ENCODE measurements at regions not wholly inside any gene's neighbourhood (a gene's known extent, or its start where the extent isn't known, plus 50 kb on each side); places are given as distances from the start of the nearest gene placed in this dataset.

DNA sequence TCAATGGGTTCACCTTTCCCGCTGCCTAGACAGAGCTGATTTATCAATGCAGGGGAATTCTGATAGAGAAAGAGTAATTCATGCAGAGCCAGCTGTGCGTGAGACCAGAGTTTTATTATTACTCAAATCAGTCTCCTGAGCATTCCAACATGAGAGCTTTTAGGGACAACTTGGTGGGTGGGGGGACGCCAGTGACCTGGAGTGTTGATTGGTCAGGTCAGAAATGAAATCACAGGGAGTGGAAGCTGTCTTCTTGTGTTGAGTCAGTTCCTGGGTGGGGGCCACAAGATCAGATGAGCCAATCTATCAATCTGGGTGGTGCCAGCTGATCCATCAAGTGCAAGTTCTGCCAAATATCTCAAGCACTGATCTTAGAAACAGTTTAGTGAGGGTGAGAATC is 99.0 kb upstream of the CAV2 start:
- intact Hi-C loops (cut with micrococcal nuclease; ENCODE audit: unreplicated experiment), result loop anchor here (1.0 to 2.0 kb wide), 4 partner anchors 26 to 128 kb away; partner anchors contain the start of gene CAV2
- no peaks in the 10 kb centered on the region for H4K20me1 ChIP-seq (ENCODE audit: insufficient read depth)
- H3K79me2 ChIP-seq (ENCODE audit: low read depth), result no peaks in the 10 kb centered on the region
- no peak overlapping the region for H2AFZ ChIP-seq
- H3K4me1 ChIP-seq (replicated peaks; ENCODE audit: insufficient read depth), result peaks cover 19% of the 10 kb centered on the region
- CTCF ChIA-PET, result interaction anchor here (0.6 to 0.7 kb wide), 2 partner anchors 125 to 141 kb away, joined by 3 read pairs; no protein-coding TSS in a partner anchor
- H3K9me3 ChIP-seq (ENCODE audit: insufficient read depth, low read depth), result no peaks in the 10 kb centered on the region; the same call in 1 of the 2 replicates
- H3K4me3 ChIP-seq, result no peak overlapping the region
- H3F3A ChIP-seq (ENCODE audit: insufficient read depth, low read depth), result peaks cover 4% of the 10 kb centered on the region; the same call in 1 of the 2 replicates
- no peaks in the 10 kb centered on the region for H3K36me3 ChIP-seq (ENCODE audit: low read depth)
- H3K9me2 ChIP-seq (ENCODE audit: insufficient read depth), result no peaks in the 10 kb centered on the region
- BruUV-seq (replicated peaks), result no TSS peak
- no peak overlapping the region for H3K27ac ChIP-seq
- no peak overlapping the region for H3K4me2 ChIP-seq
- POLR2A ChIA-PET (ENCODE audit: unreplicated experiment), result interaction anchor here (0.6 to 0.7 kb wide), 4 partner anchors 23 to 967 kb away, joined by 3 to 6 read pairs (median 6); no protein-coding TSS in a partner anchor
- DNase-seq, result no peak
- no peaks in the 10 kb centered on the region for H3K27me3 ChIP-seq (ENCODE audit: insufficient read depth, low read depth)
- TF ChIP-seq CTCF (conservative IDR thresholded peaks at IDR 0.05), result no peak
- no peak for TF ChIP-seq EZH2 (IDR thresholded peaks at IDR 0.05; ENCODE audit: low read depth)

DNA sequence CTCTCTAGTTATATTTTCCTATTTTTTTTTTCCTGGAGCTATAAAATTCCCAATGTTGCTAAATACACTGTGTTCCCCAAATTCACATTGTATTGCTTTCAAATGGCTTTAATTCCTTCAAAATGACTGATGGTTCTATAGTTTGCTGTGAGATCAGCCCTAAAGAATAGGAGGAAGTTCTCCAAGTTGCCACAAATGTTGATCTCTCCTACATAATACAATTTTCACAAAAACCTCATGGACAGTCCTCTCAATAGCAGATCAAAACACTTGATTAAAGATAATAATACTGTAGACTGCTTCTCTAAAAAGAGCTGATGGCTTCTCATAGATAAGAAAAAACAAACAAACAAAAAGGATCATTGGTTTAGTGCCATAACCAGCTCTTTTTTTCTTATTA is 97.8 kb upstream of the CAV2 start:
- no peaks in the 10 kb centered on the region; the same call in 1 of the 2 replicates for H3F3A ChIP-seq (ENCODE audit: insufficient read depth, low read depth)
- ChIA-PET CTCF (no interaction called here), POLR2A (ENCODE audit: unreplicated experiment) (interaction anchor here (0.6 to 0.7 kb wide), 4 partner anchors 121 to 145 kb away, joined by 3 to 20 read pairs (median 6); no protein-coding TSS in a partner anchor)
- no peaks in the 10 kb centered on the region for H3K36me3 ChIP-seq (ENCODE audit: low read depth)
- no peaks in the 10 kb centered on the region for H3K27me3 ChIP-seq (ENCODE audit: insufficient read depth, low read depth)
- no peaks in the 10 kb centered on the region for H3K9me2 ChIP-seq (ENCODE audit: insufficient read depth)
- peaks cover 10% of the 10 kb centered on the region for H3K4me1 ChIP-seq (replicated peaks; ENCODE audit: insufficient read depth)
- no TSS peak for BruUV-seq (replicated peaks)
- H3K4me2 ChIP-seq, result no peak overlapping the region
- intact Hi-C loops (cut with micrococcal nuclease; ENCODE audit: unreplicated experiment), result loop anchor here (2.0 kb wide), 2 partner anchors 97 to 129 kb away; partner anchors contain the start of gene CAV2
- H2AFZ ChIP-seq, result no peak overlapping the region
- H3K79me2 ChIP-seq (ENCODE audit: low read depth), result no peaks in the 10 kb centered on the region
- DNase-seq, result no peak
- H4K20me1 ChIP-seq (ENCODE audit: insufficient read depth), result no peaks in the 10 kb centered on the region
- H3K27ac ChIP-seq, result no peak overlapping the region
- H3K4me3 ChIP-seq, result no peak overlapping the region
- TF ChIP-seq CTCF (conservative IDR thresholded peaks at IDR 0.05), result no peak
- TF ChIP-seq EZH2 (IDR thresholded peaks at IDR 0.05; ENCODE audit: low read depth), result no peak
- H3K9me3 ChIP-seq (ENCODE audit: insufficient read depth, low read depth), result no peaks in the 10 kb centered on the region; the same call in 1 of the 2 replicates

- H4K20me1 ChIP-seq (ENCODE audit: insufficient read depth), result no peaks in the 10 kb centered on the region
- H3K27me3 ChIP-seq (ENCODE audit: insufficient read depth, low read depth), result no peaks in the 10 kb centered on the region
- H3K36me3 ChIP-seq (ENCODE audit: low read depth), result no peaks in the 10 kb centered on the region
- no peaks in the 10 kb centered on the region for H3K9me2 ChIP-seq (ENCODE audit: insufficient read depth)
- H3F3A ChIP-seq (ENCODE audit: insufficient read depth, low read depth), result no peaks in the 10 kb centered on the region; the same call in 1 of the 2 replicates
- H3K4me2 ChIP-seq, result no peak overlapping the region
- POLR2A ChIA-PET (ENCODE audit: unreplicated experiment), result no interaction called here
- H3K9me3 ChIP-seq (ENCODE audit: insufficient read depth, low read depth), result no peaks in the 10 kb centered on the region; the same call in 1 of the 2 replicates
- CTCF ChIA-PET, result no interaction called here
- TF ChIP-seq CTCF (conservative IDR thresholded peaks at IDR 0.05), result no peak
- no peak for TF ChIP-seq EZH2 (IDR thresholded peaks at IDR 0.05; ENCODE audit: low read depth)
- peaks cover 10% of the 10 kb centered on the region for H3K4me1 ChIP-seq (replicated peaks; ENCODE audit: insufficient read depth)
- no peak for DNase-seq
- no peaks in the 10 kb centered on the region for H3K79me2 ChIP-seq (ENCODE audit: low read depth)
- H2AFZ ChIP-seq, result no peak overlapping the region
- H3K27ac ChIP-seq, result no peak overlapping the region
- no TSS peak for BruUV-seq (replicated peaks)
- H3K4me3 ChIP-seq, result no peak overlapping the region
- intact Hi-C loops (cut with micrococcal nuclease; ENCODE audit: unreplicated experiment), result no loop called here
These were observed 96.3 kb upstream of the CAV2 start for GRCh38 chr7:116403265-116403664.

Data from PC-9 (cell line).